Neural cell (in vitro differentiated cells): ENCODE measurements at regions not wholly inside any gene's neighbourhood (a gene's known extent, or its start where the extent isn't known, plus 50 kb on each side); places are given as distances from the start of the nearest gene placed in this dataset.

Experiments
- H2AFZ ChIP-seq: fragments of 200-600, 300-800 bp; sonication (generic), shearing (Covaris generic); 2 replicates; pipeline ENCODE4 v1.6.0; 2014; ENCODE audit warnings: low read depth, mild to moderate bottlenecking, antibody characterized with exemption, low read length, moderate library complexity
- H3F3A ChIP-seq: fragments of 200-600 bp; shearing (Covaris generic); 2 replicates; pipeline ENCODE4 v1.6.1; 2016; ENCODE audit warnings: mild to moderate bottlenecking, moderate library complexity, mixed read lengths, antibody characterized with exemption, low read length; ENCODE audit not compliant: insufficient read depth, poor library complexity, severe bottlenecking
- H3K27ac ChIP-seq: fragments of 200-600, 300-800 bp; sonication (generic), shearing (Covaris generic); 2 replicates; pipeline ENCODE4 v1.5.1; 2014; ENCODE audit warnings: mild to moderate bottlenecking, low read length, moderate library complexity
- H3K27me3 ChIP-seq: fragments of 300-800, 200-600 bp; sonication (generic), shearing (Covaris generic); 2 replicates; pipeline ENCODE4 v1.6.0; 2014; ENCODE audit warnings: mild to moderate bottlenecking, low read depth, low read length, moderate library complexity; ENCODE audit not compliant: insufficient read depth
- H3K36me3 ChIP-seq: fragments of 300-800, 200-600 bp; sonication (generic), shearing (Covaris generic); 2 replicates; pipeline ENCODE4 v1.5.1; 2014; ENCODE audit warnings: mild to moderate bottlenecking, antibody characterized with exemption, low read length, moderate library complexity; ENCODE audit not compliant: insufficient read depth
- H3K4me2 ChIP-seq: fragments of 300-800, 200-600 bp; sonication (generic), shearing (Covaris generic); 2 replicates; pipeline ENCODE4 v1.6.0; 2014; ENCODE audit warnings: mild to moderate bottlenecking, low read length
- H3K4me3 ChIP-seq: fragments of 300-800, 200-600 bp; sonication (generic), shearing (Covaris generic); 2 replicates; pipeline ENCODE4 v1.5.1; 2014; ENCODE audit warnings: mild to moderate bottlenecking, low read length, moderate library complexity
- H3K79me2 ChIP-seq: fragments of 200-600 bp; shearing (Covaris generic); replicated peaks from 2 replicates; pipeline ENCODE4 v1.6.0; 2014; ENCODE audit warnings: mild to moderate bottlenecking, low read length, moderate library complexity; ENCODE audit not compliant: insufficient read depth
- H3K9ac ChIP-seq: fragments of 300-800, 200-600 bp; sonication (generic), shearing (Covaris generic); 2 replicates; pipeline ENCODE4 v1.6.1; 2016; ENCODE audit warnings: mild to moderate bottlenecking, low read length, mixed read lengths
- H3K9me2 ChIP-seq: fragments of 200-600 bp; shearing (Covaris generic); 2 replicates; pipeline ENCODE4 v1.6.1; 2016; ENCODE audit warnings: mild to moderate bottlenecking, low read length, mixed read lengths; ENCODE audit not compliant: insufficient read depth
- H3K9me3 ChIP-seq: fragments of 200-600, 300-800 bp; sonication (generic), shearing (Covaris generic); 2 replicates; pipeline ENCODE4 v1.6.1; 2016; ENCODE audit warnings: mild to moderate bottlenecking, mixed run types, low read length, moderate library complexity, mixed read lengths
- H4K20me1 ChIP-seq: fragments of 200-600 bp; shearing (Covaris generic); 2 replicates; pipeline ENCODE4 v1.6.1; 2016; ENCODE audit warnings: mild to moderate bottlenecking, mixed run types; ENCODE audit not compliant: insufficient read depth
- EP300 ChIP-seq: fragments of 450-650 bp; conservative IDR thresholded peaks from 2 replicates; pipeline ENCODE4 v1.6.1; 2014; ENCODE audit warnings: antibody characterized with exemption, mild to moderate bottlenecking, moderate library complexity; ENCODE audit not compliant: poor library complexity, severe bottlenecking
- EZH2 ChIP-seq: fragments of 200-600, 300-800 bp; shearing (Covaris generic), sonication (generic); IDR thresholded peaks from 2 replicates; pipeline ENCODE4 v1.6.1; 2014; ENCODE audit warnings: antibody characterized with exemption, low read length, borderline replicate concordance, mild to moderate bottlenecking; ENCODE audit not compliant: insufficient read depth, poor library complexity, severe bottlenecking
- MXI1 ChIP-seq: fragments of 450-650 bp; conservative IDR thresholded peaks from 2 replicates; pipeline ENCODE4 v1.6.1; 2014; ENCODE audit warnings: antibody characterized with exemption, mild to moderate bottlenecking; ENCODE audit not compliant: poor library complexity, severe bottlenecking
- POLR2AphosphoS5 ChIP-seq: IDR thresholded peaks from 2 replicates; pipeline ENCODE4 v1.6.1; 2012
- RAD21 ChIP-seq: fragments of 450-650 bp; conservative IDR thresholded peaks from 2 replicates; pipeline ENCODE4 v1.6.1; 2014; ENCODE audit warnings: antibody characterized with exemption, mild to moderate bottlenecking, moderate library complexity
- SMC3 ChIP-seq: fragments of 450-650 bp; conservative IDR thresholded peaks from 2 replicates; pipeline ENCODE4 v1.6.1; 2014; ENCODE audit warnings: antibody characterized with exemption, mild to moderate bottlenecking, moderate library complexity; ENCODE audit not compliant: poor library complexity
- TAF1 ChIP-seq: IDR thresholded peaks from 2 replicates; pipeline ENCODE4 v1.6.1; 2012; ENCODE audit warnings: low read depth
- TF ChIP-seq, protein P1 (sequence below): IDR thresholded peaks from 2 replicates; pipeline ENCODE4 v1.6.1; 2012; ENCODE audit warnings: borderline replicate concordance
- TF ChIP-seq, protein P2 (sequence below): fragments of 450-650 bp; IDR thresholded peaks from 2 replicates; pipeline ENCODE4 v1.5.1; 2014; ENCODE audit warnings: antibody characterized with exemption, mild to moderate bottlenecking, moderate library complexity; ENCODE audit not compliant: poor library complexity, severe bottlenecking

DNA sequence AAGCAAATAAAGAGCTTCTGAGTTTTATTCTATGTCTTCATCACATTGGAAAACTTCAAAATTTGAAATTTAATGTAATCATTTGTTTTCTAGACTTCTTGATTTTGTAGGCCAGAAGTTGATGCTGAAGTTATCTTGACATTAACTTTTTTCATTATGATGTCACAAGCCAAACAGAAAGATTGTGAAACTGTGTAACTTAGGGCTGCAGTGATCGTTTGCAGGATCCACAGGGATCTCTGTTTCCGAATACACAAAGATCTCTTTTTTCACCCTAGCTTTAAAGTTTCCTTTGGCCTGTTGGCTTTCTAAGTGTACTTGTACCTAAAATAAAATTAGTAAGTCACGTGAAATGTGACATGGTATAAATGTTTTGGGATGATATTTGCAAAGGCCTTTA, 594.9 kb upstream of the CDH2 start:
- no peak overlapping the region for H3K9ac ChIP-seq
- H3K79me2 ChIP-seq, result no peaks in the 10 kb centered on the region
- H3K4me2 ChIP-seq, result no peak overlapping the region
- H3K27ac ChIP-seq, result no peak overlapping the region
- no peaks in the 10 kb centered on the region for H3F3A ChIP-seq
- TF ChIP-seq TAF1, result no peak
- no peaks in the 10 kb centered on the region for H3K9me3 ChIP-seq
- H3K9me2 ChIP-seq, result no peaks in the 10 kb centered on the region
- H3K4me3 ChIP-seq, result no peak overlapping the region
- no peaks in the 10 kb centered on the region for H4K20me1 ChIP-seq
- no peaks in the 10 kb centered on the region for H3K27me3 ChIP-seq
- H2AFZ ChIP-seq, result no peak overlapping the region
- H3K36me3 ChIP-seq, result no peaks in the 10 kb centered on the region

DNA sequence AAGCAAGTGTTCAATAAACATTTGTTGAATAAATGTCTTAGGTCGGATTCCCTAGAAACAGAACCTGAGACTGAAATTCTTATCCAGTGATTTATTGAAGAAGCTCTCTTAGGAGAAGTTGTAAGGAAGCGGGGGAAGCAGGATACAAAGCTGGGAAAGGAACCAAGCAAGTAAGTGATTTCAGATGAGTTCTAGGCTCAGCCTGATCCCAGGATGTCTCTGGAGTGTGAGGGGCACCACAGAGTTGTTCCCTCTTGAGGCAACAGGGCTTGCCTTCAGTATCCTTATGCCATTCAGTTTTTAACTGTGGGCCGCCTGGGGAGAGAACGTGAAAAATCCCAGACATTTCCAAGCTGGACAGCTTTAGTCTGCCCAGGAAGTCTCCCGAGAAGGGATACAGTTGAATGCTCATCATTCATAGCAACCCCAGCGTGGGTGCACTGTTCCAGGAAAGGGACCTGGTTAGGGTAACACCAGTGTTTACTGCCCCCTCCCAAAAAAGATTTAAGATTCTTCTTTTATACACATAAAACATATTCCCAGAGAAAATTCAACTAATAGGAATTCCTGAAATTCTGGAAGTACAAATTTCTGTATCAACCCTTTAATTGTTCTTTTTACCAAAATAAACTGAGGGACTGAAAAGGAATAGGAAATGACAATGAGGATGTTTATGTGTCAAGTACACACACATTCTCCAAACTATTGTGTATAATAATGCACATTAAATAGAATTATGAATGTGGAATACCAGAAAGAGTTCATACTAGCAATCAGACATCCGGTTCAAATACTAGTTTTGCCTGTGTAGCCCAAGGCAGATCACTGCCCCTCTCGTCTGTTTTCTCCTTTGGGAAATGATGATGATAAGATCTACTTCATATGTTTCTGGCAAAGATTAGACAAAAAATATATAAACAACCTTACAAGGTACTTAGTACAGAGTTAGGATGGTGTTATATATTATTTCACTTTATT, 592.1 kb upstream of the CDH2 start:
- Histone ChIP-seq H3K9ac (no peak overlapping the region), H3K9me2 (no peaks in the 10 kb centered on the region), H4K20me1 (no peaks in the 10 kb centered on the region), H3K27me3 (no peaks in the 10 kb centered on the region), H3K36me3 (no peaks in the 10 kb centered on the region), H3K4me2 (no peak overlapping the region), H3K9me3 (no peaks in the 10 kb centered on the region), H2AFZ (no peak overlapping the region), H3F3A (no peaks in the 10 kb centered on the region), H3K27ac (no peak overlapping the region), H3K79me2 (no peaks in the 10 kb centered on the region), H3K4me3 (no peak overlapping the region)
- no peak for TF ChIP-seq SMC3

DNA sequence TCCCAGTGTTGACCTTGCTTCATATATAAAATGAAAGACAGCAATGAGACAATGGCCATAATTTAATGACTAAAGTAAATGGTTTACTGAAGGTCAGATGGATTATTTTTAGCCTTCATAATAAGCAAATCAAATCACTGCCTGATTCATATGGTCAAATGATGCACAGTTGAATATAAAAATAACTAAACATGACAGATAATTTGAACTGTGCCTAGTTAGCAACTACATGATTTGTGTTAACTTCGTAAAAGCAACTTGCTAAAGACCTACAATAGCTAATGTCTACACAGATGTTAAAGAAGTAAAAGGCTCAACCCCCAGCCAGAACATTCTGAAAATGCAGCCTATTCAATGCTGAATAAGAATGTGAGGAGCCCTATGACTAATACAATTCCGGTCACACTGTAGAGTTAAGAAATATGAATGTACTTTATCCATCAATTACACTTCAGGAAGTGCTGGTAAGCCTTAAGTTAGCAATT, 590.8 kb upstream of the CDH2 start:
- no peaks in the 10 kb centered on the region for H4K20me1 ChIP-seq
- H3K9ac ChIP-seq, result no peak overlapping the region
- TF ChIP-seq, protein P1, sequence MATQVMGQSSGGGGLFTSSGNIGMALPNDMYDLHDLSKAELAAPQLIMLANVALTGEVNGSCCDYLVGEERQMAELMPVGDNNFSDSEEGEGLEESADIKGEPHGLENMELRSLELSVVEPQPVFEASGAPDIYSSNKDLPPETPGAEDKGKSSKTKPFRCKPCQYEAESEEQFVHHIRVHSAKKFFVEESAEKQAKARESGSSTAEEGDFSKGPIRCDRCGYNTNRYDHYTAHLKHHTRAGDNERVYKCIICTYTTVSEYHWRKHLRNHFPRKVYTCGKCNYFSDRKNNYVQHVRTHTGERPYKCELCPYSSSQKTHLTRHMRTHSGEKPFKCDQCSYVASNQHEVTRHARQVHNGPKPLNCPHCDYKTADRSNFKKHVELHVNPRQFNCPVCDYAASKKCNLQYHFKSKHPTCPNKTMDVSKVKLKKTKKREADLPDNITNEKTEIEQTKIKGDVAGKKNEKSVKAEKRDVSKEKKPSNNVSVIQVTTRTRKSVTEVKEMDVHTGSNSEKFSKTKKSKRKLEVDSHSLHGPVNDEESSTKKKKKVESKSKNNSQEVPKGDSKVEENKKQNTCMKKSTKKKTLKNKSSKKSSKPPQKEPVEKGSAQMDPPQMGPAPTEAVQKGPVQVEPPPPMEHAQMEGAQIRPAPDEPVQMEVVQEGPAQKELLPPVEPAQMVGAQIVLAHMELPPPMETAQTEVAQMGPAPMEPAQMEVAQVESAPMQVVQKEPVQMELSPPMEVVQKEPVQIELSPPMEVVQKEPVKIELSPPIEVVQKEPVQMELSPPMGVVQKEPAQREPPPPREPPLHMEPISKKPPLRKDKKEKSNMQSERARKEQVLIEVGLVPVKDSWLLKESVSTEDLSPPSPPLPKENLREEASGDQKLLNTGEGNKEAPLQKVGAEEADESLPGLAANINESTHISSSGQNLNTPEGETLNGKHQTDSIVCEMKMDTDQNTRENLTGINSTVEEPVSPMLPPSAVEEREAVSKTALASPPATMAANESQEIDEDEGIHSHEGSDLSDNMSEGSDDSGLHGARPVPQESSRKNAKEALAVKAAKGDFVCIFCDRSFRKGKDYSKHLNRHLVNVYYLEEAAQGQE, result no peak
- TF ChIP-seq, protein P2, sequence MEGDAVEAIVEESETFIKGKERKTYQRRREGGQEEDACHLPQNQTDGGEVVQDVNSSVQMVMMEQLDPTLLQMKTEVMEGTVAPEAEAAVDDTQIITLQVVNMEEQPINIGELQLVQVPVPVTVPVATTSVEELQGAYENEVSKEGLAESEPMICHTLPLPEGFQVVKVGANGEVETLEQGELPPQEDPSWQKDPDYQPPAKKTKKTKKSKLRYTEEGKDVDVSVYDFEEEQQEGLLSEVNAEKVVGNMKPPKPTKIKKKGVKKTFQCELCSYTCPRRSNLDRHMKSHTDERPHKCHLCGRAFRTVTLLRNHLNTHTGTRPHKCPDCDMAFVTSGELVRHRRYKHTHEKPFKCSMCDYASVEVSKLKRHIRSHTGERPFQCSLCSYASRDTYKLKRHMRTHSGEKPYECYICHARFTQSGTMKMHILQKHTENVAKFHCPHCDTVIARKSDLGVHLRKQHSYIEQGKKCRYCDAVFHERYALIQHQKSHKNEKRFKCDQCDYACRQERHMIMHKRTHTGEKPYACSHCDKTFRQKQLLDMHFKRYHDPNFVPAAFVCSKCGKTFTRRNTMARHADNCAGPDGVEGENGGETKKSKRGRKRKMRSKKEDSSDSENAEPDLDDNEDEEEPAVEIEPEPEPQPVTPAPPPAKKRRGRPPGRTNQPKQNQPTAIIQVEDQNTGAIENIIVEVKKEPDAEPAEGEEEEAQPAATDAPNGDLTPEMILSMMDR, result no peak
- TF ChIP-seq MXI1 (no peak), SMC3 (no peak), TAF1 (no peak), EP300 (no peak), EZH2 (no peak), POLR2AphosphoS5 (no peak), RAD21 (no peak)
- H3K27ac ChIP-seq, result no peak overlapping the region
- H2AFZ ChIP-seq, result no peak overlapping the region
- H3K4me3 ChIP-seq, result no peak overlapping the region
- no peak overlapping the region for H3K4me2 ChIP-seq
- no peaks in the 10 kb centered on the region for H3K9me3 ChIP-seq
- no peaks in the 10 kb centered on the region for H3F3A ChIP-seq
- H3K79me2 ChIP-seq, result no peaks in the 10 kb centered on the region
- H3K27me3 ChIP-seq, result no peaks in the 10 kb centered on the region
- H3K36me3 ChIP-seq, result no peaks in the 10 kb centered on the region
- H3K9me2 ChIP-seq, result no peaks in the 10 kb centered on the region
